Upper lobe of left lung (tissue), 4 donors: ENCODE measurements at regions not wholly inside any gene's neighbourhood (a gene's known extent, or its start where the extent isn't known, plus 50 kb on each side); places are given as distances from the start of the nearest gene placed in this dataset.

Experiments
- POLR2AphosphoS5 ChIP-seq, 2 donors: sonication (generic); formaldehyde crosslinking; IDR thresholded peaks; one replicate each; pipeline ENCODE4 v1.5.1; 2017; ENCODE audit warnings: antibody characterized with exemption in 2 of 2
- TF ChIP-seq, protein P1 (sequence below), 6 experiments: fragments of 450-650 bp in 4 of 6; fragments of 200-600 bp in 2 of 6; sonication (generic) in 2 of 6; IDR thresholded peaks; one replicate each; pipeline ENCODE4 v1.5.1; 2016 to 2019; ENCODE audit warnings: antibody characterized with exemption in 6 of 6

DNA sequence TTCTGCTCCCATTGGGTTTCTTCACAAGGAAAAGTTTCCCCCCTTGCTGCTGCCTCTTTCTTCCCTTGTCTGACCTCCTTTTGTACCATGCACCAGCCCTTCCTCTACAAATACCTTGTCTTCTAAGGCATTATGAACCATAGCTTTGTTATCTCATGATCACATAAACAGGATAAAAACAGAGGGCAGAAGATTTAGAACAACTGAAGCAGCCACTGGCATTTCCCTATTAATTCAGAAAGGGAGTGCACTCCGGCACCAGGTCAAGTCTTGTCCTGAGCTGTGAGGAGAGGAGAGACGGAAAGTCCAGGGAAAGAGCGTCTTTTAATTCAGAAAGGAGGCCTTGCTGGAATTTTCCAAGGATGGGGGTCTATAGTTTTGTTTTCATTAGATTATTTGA is 281.7 kb downstream of the RCHY1 start:
- no peak for TF ChIP-seq POLR2AphosphoS5 (IDR thresholded peaks at IDR 0.05)
- TF ChIP-seq, protein P1, sequence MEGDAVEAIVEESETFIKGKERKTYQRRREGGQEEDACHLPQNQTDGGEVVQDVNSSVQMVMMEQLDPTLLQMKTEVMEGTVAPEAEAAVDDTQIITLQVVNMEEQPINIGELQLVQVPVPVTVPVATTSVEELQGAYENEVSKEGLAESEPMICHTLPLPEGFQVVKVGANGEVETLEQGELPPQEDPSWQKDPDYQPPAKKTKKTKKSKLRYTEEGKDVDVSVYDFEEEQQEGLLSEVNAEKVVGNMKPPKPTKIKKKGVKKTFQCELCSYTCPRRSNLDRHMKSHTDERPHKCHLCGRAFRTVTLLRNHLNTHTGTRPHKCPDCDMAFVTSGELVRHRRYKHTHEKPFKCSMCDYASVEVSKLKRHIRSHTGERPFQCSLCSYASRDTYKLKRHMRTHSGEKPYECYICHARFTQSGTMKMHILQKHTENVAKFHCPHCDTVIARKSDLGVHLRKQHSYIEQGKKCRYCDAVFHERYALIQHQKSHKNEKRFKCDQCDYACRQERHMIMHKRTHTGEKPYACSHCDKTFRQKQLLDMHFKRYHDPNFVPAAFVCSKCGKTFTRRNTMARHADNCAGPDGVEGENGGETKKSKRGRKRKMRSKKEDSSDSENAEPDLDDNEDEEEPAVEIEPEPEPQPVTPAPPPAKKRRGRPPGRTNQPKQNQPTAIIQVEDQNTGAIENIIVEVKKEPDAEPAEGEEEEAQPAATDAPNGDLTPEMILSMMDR (IDR thresholded peaks at IDR 0.05) = no peak
